Loucy (cell line): ENCODE measurements at regions not wholly inside any gene's neighbourhood (a gene's known extent, or its start where the extent isn't known, plus 50 kb on each side); places are given as distances from the start of the nearest gene placed in this dataset.

Experiments used
- H2AFZ ChIP-seq: fragments of 200-600 bp; sonication (generic); 2 replicates; pipeline ENCODE4 v1.6.0; 2016; ENCODE audit warnings: antibody characterized with exemption, mild to moderate bottlenecking, low read length, moderate library complexity
- H3F3A ChIP-seq: fragments of 200-600 bp; 2 replicates; pipeline ENCODE4 v1.6.0; 2016; ENCODE audit warnings: antibody characterized with exemption, low read depth, mild to moderate bottlenecking
- H3K27me3 ChIP-seq: fragments of 200-600 bp; sonication (generic); 2 replicates; pipeline ENCODE4 v1.6.1; 2014; ENCODE audit warnings: low read length, mild to moderate bottlenecking; ENCODE audit not compliant: insufficient read depth, poor library complexity, severe bottlenecking
- H3K36me3 ChIP-seq: fragments of 200-600 bp; sonication (generic); 2 replicates; pipeline ENCODE4 v1.6.1; 2016; ENCODE audit warnings: low read length; ENCODE audit not compliant: insufficient read depth
- H3K4me1 ChIP-seq: fragments of 200-600 bp; sonication (generic); 2 replicates; pipeline ENCODE4 v1.5.1; 2014; ENCODE audit warnings: low read length, mild to moderate bottlenecking; ENCODE audit not compliant: insufficient read depth, poor library complexity, severe bottlenecking
- H3K4me2 ChIP-seq: fragments of 200-600 bp; sonication (generic); 2 replicates; pipeline ENCODE4 v1.6.0; 2014; ENCODE audit warnings: antibody characterized with exemption, low read length, low read depth, mild to moderate bottlenecking; ENCODE audit not compliant: poor library complexity, severe bottlenecking
- H3K4me3 ChIP-seq: fragments of 200-600 bp; sonication (generic); 2 replicates; pipeline ENCODE4 v1.5.1; 2014; ENCODE audit warnings: low read length, mild to moderate bottlenecking, mixed read lengths; ENCODE audit not compliant: poor library complexity, severe bottlenecking
- H3K79me2 ChIP-seq: fragments of 200-600 bp; sonication (generic); 2 replicates; pipeline ENCODE4 v1.6.1; 2014; ENCODE audit warnings: low read length; ENCODE audit not compliant: insufficient read depth
- H3K9ac ChIP-seq: fragments of 200-600 bp; sonication (generic); 2 replicates; pipeline ENCODE4 v1.6.0; 2014; ENCODE audit warnings: mild to moderate bottlenecking, low read depth, low read length, moderate library complexity; ENCODE audit not compliant: poor library complexity, severe bottlenecking
- H3K9me2 ChIP-seq: fragments of 200-600 bp; sonication (generic); replicated peaks from 2 replicates; pipeline ENCODE4 v1.6.1; 2016; ENCODE audit warnings: low read depth, low read length, mixed read lengths
- H3K9me3 ChIP-seq: fragments of 200-600 bp; sonication (generic); 2 replicates; pipeline ENCODE4 v1.6.1; 2014; ENCODE audit warnings: mild to moderate bottlenecking, antibody characterized with exemption, low read length, low read depth; ENCODE audit not compliant: insufficient read depth
- H4K20me1 ChIP-seq: fragments of 200-600 bp; sonication (generic); 2 replicates; pipeline ENCODE4 v1.6.0; 2014; ENCODE audit warnings: antibody characterized with exemption, low read length, mild to moderate bottlenecking; ENCODE audit not compliant: insufficient read depth, poor library complexity, severe bottlenecking
- EZH2phosphoT487 ChIP-seq: fragments of 200-600 bp; IDR thresholded peaks from 2 replicates; pipeline ENCODE4 v1.6.1; 2018; ENCODE audit warnings: antibody characterized with exemption, mild to moderate bottlenecking, moderate library complexity, borderline replicate concordance
- TF ChIP-seq, protein P1 (sequence below): fragments of 200-600 bp; sonication (generic); conservative IDR thresholded peaks from 2 replicates; pipeline ENCODE4 v1.5.1; 2014; ENCODE audit warnings: mild to moderate bottlenecking, antibody characterized with exemption, low read length

DNA sequence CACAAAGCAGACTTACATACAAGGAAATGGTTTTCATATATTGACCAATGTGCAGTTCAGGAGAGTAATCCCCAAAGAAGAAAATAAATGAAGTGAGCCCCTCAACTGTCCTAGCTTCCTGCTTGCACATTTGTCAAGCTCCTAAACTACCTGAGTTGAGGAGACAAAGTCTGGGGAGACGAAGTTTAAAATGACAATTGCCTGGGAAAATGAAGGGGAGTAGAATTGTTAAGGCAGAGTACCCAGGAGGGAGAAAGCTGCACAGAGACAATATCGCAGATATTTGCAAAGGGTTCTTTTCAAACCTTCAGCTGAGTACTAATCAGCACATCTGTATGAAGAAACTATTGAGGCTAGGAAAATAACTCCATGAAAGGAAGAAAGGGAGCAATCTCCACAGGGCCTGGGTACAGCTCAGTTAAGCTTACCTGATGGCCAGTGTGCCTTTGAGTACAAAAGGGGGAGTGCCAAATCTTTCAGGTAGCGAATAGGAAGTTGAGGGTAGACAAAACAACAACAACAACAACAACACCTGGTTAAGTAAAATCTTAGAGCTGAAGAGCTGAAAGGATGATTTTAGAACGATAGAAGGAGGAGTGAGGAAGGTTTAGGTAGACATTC, 1700.1 kb upstream of the PRR20A start:
- H4K20me1 ChIP-seq = no peaks in the 10 kb centered on the region
- H3K9ac ChIP-seq = no peak overlapping the region
- no peak overlapping the region for H3K4me3 ChIP-seq
- H3K36me3 ChIP-seq = no peaks in the 10 kb centered on the region
- H2AFZ ChIP-seq = no peak overlapping the region
- no peaks in the 10 kb centered on the region for H3K4me1 ChIP-seq
- no peaks in the 10 kb centered on the region for H3K79me2 ChIP-seq
- no peaks in the 10 kb centered on the region for H3K9me3 ChIP-seq
- H3K27me3 ChIP-seq = no peaks in the 10 kb centered on the region
- no peak overlapping the region for H3K4me2 ChIP-seq
- no peaks in the 10 kb centered on the region for H3F3A ChIP-seq
- no peaks in the 10 kb centered on the region for H3K9me2 ChIP-seq
- TF ChIP-seq EZH2phosphoT487 = no peak
- TF ChIP-seq, protein P1, sequence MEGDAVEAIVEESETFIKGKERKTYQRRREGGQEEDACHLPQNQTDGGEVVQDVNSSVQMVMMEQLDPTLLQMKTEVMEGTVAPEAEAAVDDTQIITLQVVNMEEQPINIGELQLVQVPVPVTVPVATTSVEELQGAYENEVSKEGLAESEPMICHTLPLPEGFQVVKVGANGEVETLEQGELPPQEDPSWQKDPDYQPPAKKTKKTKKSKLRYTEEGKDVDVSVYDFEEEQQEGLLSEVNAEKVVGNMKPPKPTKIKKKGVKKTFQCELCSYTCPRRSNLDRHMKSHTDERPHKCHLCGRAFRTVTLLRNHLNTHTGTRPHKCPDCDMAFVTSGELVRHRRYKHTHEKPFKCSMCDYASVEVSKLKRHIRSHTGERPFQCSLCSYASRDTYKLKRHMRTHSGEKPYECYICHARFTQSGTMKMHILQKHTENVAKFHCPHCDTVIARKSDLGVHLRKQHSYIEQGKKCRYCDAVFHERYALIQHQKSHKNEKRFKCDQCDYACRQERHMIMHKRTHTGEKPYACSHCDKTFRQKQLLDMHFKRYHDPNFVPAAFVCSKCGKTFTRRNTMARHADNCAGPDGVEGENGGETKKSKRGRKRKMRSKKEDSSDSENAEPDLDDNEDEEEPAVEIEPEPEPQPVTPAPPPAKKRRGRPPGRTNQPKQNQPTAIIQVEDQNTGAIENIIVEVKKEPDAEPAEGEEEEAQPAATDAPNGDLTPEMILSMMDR = no peak

DNA sequence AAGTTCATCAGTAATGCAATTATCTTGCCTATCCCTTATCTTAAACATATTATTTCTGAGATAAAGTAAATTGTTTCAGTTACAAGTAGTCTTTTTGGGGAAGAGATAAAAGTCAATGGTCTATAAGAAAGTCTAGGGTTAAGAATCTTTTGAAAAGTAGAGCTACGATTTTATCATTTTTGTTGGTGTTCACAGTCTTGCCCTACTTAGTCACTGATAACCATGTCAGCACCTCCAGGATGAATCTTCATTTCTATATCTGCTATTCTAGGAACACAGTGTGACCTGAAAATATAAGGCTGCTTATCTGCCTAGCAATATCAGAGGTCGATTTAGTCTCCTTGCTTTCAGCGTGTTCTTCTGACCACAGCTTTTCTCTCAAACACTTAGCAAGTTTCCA, 1676.5 kb upstream of the PRR20A start:
- Histone ChIP-seq H3K79me2 (no peaks in the 10 kb centered on the region), H3K9ac (no peak overlapping the region), H3F3A (no peaks in the 10 kb centered on the region), H3K4me3 (no peak overlapping the region), H4K20me1 (no peaks in the 10 kb centered on the region), H3K9me3 (no peaks in the 10 kb centered on the region), H3K4me1 (no peaks in the 10 kb centered on the region), H3K9me2 (no peaks in the 10 kb centered on the region), H3K4me2 (no peak overlapping the region), H2AFZ (no peak overlapping the region), H3K36me3 (no peaks in the 10 kb centered on the region), H3K27me3 (no peaks in the 10 kb centered on the region)
- TF ChIP-seq EZH2phosphoT487 = no peak
- TF ChIP-seq, protein P1 = no peak

DNA sequence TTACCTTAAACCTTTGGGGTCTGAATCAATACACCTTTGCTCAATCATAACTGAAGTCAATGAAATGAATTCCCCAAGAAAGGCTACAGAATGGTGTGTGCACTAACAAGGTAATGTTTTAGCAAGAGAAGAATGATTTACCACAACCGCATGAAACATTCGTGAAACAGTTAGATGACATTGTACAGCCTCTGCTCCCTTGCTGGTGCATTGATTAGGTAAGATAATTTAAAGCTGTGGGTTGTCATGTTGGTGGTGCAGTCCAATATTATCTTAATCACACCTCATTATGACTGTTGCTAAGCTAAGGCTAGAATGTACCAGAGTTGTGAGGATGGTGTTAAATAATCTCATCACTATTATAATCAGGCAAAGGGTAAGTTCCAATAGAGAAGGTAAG, 1673.2 kb upstream of the PRR20A start:
- TF ChIP-seq EZH2phosphoT487 = no peak
- TF ChIP-seq, protein P1 = no peak
- Histone ChIP-seq H3K27me3 (no peaks in the 10 kb centered on the region), H3K9ac (no peak overlapping the region), H3K79me2 (no peaks in the 10 kb centered on the region), H3F3A (no peaks in the 10 kb centered on the region), H3K9me2 (no peaks in the 10 kb centered on the region), H3K4me3 (no peak overlapping the region), H3K4me1 (no peaks in the 10 kb centered on the region), H3K36me3 (no peaks in the 10 kb centered on the region), H2AFZ (no peak overlapping the region), H3K9me3 (no peaks in the 10 kb centered on the region), H3K4me2 (no peak overlapping the region), H4K20me1 (no peaks in the 10 kb centered on the region)
